ENCODE measurements at regions not wholly inside any gene's neighbourhood (a gene's known extent, or its start where the extent isn't known, plus 50 kb on each side); places are given as distances from the start of the nearest gene placed in this dataset.

GRCh38 chr17:31743797-31744196 is 115.2 kb downstream of the COPRS start:
- TF ChIP-seq CTCF (IDR thresholded peaks at IDR 0.05) (no peak), ZNF416 (CRISPR knock-in tag; IDR thresholded peaks at IDR 0.05) (no peak), JAZF1 (CRISPR knock-in tag; IDR thresholded peaks at IDR 0.05) (no peak), ATF2 (CRISPR knock-in tag; IDR thresholded peaks at IDR 0.05; ENCODE audit: borderline replicate concordance, low read depth) (no peak), RELA (CRISPR knock-in tag; IDR thresholded peaks at IDR 0.05; ENCODE audit: borderline replicate concordance) (no peak), TCF7 (CRISPR knock-in tag; IDR thresholded peaks at IDR 0.05; ENCODE audit: low read depth) (no peak), ZNF138 (CRISPR knock-in tag; conservative IDR thresholded peaks at IDR 0.05) (no peak), CREB1 (CRISPR knock-in tag; IDR thresholded peaks at IDR 0.05) (no peak)
- TF ChIP-seq, protein P1, sequence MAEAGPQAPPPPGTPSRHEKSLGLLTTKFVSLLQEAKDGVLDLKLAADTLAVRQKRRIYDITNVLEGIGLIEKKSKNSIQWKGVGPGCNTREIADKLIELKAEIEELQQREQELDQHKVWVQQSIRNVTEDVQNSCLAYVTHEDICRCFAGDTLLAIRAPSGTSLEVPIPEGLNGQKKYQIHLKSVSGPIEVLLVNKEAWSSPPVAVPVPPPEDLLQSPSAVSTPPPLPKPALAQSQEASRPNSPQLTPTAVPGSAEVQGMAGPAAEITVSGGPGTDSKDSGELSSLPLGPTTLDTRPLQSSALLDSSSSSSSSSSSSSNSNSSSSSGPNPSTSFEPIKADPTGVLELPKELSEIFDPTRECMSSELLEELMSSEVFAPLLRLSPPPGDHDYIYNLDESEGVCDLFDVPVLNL (CRISPR knock-in tag; IDR thresholded peaks at IDR 0.05; ENCODE audit: borderline replicate concordance, low read depth), result no peak

Data from WTC11 (cell line).